SK-N-SH treated with all-trans-retinoic acid at 6 μM for 48 hours (cell line): ENCODE measurements at regions not wholly inside any gene's neighbourhood (a gene's known extent, or its start where the extent isn't known, plus 50 kb on each side); places are given as distances from the start of the nearest gene placed in this dataset.

Experiments
- ATAC-seq: fragments of 200-7000 bp; cut with Tn5 transposase; 3 replicates; pipeline ENCODE4 v1.9.1; 2020; ENCODE audit warnings: mild to moderate bottlenecking, moderate library complexity
- ARNTL ChIP-seq: fragments of 450-650 bp; formaldehyde crosslinking; IDR thresholded peaks from 2 replicates; pipeline ENCODE4 v1.5.0; 2020; ENCODE audit warnings: low read depth, mild to moderate bottlenecking, moderate library complexity, borderline replicate concordance
- BACH2 ChIP-seq: fragments of 250-450 bp; sonication (Bioruptor Pico); IDR thresholded peaks from 2 replicates; pipeline ENCODE4 v1.9.0; 2021; ENCODE audit warnings: mild to moderate bottlenecking, borderline replicate concordance
- CREB5 ChIP-seq: fragments of 250-450 bp; sonication (Bioruptor Pico); IDR thresholded peaks from 2 replicates; pipeline ENCODE4 v1.5.1; 2020; ENCODE audit warnings: low read depth, mild to moderate bottlenecking, moderate library complexity
- CSDC2 ChIP-seq: fragments of 250-450 bp; sonication (Bioruptor Pico); IDR thresholded peaks from 2 replicates; pipeline ENCODE4 v1.5.0; 2020; ENCODE audit warnings: mild to moderate bottlenecking, moderate library complexity
- ESRRG ChIP-seq: fragments of 250-450 bp; sonication (Bioruptor Pico); IDR thresholded peaks from 2 replicates; pipeline ENCODE4 v1.6.1; 2021; ENCODE audit warnings: mild to moderate bottlenecking
- GLIS3 ChIP-seq: fragments of 250-450 bp; sonication (Bioruptor Pico); IDR thresholded peaks from 2 replicates; pipeline ENCODE4 v1.5.0; 2020; ENCODE audit warnings: mild to moderate bottlenecking, moderate library complexity
- OSR1 ChIP-seq: fragments of 250-450 bp; sonication (Bioruptor Pico); IDR thresholded peaks from 2 replicates; pipeline ENCODE4 v1.8.0; 2022; ENCODE audit warnings: moderate library complexity, mild to moderate bottlenecking, inconsistent platforms
- PATZ1 ChIP-seq: fragments of 250-450 bp; sonication (Bioruptor Pico); IDR thresholded peaks from 2 replicates; pipeline ENCODE4 v1.8.0; 2020; ENCODE audit warnings: mild to moderate bottlenecking, moderate library complexity, borderline replicate concordance
- POU6F1 ChIP-seq: fragments of 250-450 bp; sonication (Bioruptor Pico); IDR thresholded peaks from 2 replicates; pipeline ENCODE4 v1.8.0; 2021; ENCODE audit warnings: low read depth, mild to moderate bottlenecking, moderate library complexity, borderline replicate concordance
- PPARA ChIP-seq: fragments of 250-450 bp; sonication (Bioruptor Pico); IDR thresholded peaks from 2 replicates; pipeline ENCODE4 v1.5.0; 2020; ENCODE audit warnings: mild to moderate bottlenecking, borderline replicate concordance
- RARB ChIP-seq: fragments of 250-450 bp; sonication (Bioruptor Pico); IDR thresholded peaks from 2 replicates; pipeline ENCODE4 v1.8.0; 2021; ENCODE audit warnings: mild to moderate bottlenecking, moderate library complexity
- SNAI2 ChIP-seq: fragments of 250-450 bp; sonication (Bioruptor Pico); IDR thresholded peaks from 2 replicates; pipeline ENCODE4 v1.5.0; 2020; ENCODE audit warnings: mild to moderate bottlenecking, moderate library complexity
- TCF4 ChIP-seq: fragments of 250-450 bp; sonication (Bioruptor Pico); IDR thresholded peaks from 2 replicates; pipeline ENCODE4 v1.8.0; 2021; ENCODE audit warnings: mild to moderate bottlenecking, moderate library complexity, borderline replicate concordance
- TOX ChIP-seq: fragments of 250-450 bp; sonication (Bioruptor Pico); IDR thresholded peaks from 2 replicates; pipeline ENCODE4 v1.8.0; 2021; ENCODE audit warnings: mild to moderate bottlenecking, moderate library complexity, borderline replicate concordance
- TSHZ2 ChIP-seq: fragments of 250-450 bp; sonication (Bioruptor Pico); IDR thresholded peaks from 2 replicates; pipeline ENCODE4 v1.5.0; 2020; ENCODE audit warnings: mild to moderate bottlenecking, moderate library complexity
- ZC3H10 ChIP-seq: fragments of 250-450 bp; sonication (Bioruptor Pico); IDR thresholded peaks from 2 replicates; pipeline ENCODE4 v1.5.1; 2021; ENCODE audit warnings: mild to moderate bottlenecking, moderate library complexity
- ZFP30 ChIP-seq: fragments of 450-650 bp; formaldehyde crosslinking; IDR thresholded peaks from 2 replicates; pipeline ENCODE4 v1.5.0; 2022; ENCODE audit warnings: mild to moderate bottlenecking, moderate library complexity
- ZNF565 ChIP-seq: fragments of 450-650 bp; formaldehyde crosslinking; conservative IDR thresholded peaks from 2 replicates; pipeline ENCODE4 v1.5.0; 2020; ENCODE audit warnings: low read depth, mild to moderate bottlenecking, moderate library complexity
- ZNF70 ChIP-seq: fragments of 450-650 bp; formaldehyde crosslinking; IDR thresholded peaks from 2 replicates; pipeline ENCODE4 v1.5.0; 2020; ENCODE audit warnings: mild to moderate bottlenecking, moderate library complexity
- ZNF8 ChIP-seq: fragments of 450-650 bp; formaldehyde crosslinking; IDR thresholded peaks from 2 replicates; pipeline ENCODE4 v1.5.0; 2020; ENCODE audit warnings: mild to moderate bottlenecking, moderate library complexity

- TF ChIP-seq ZC3H10 (CRISPR knock-in tag) (no peak), ZNF70 (CRISPR knock-in tag) (no peak), CREB5 (CRISPR knock-in tag) (no peak), ARNTL (CRISPR knock-in tag) (no peak), ESRRG (no peak), RARB (CRISPR knock-in tag) (no peak), ZFP30 (CRISPR knock-in tag) (no peak), GLIS3 (CRISPR knock-in tag) (no peak), TOX (CRISPR knock-in tag) (no peak), TSHZ2 (CRISPR knock-in tag) (no peak), TCF4 (CRISPR knock-in tag) (no peak), PPARA (CRISPR knock-in tag) (no peak), OSR1 (CRISPR knock-in tag) (no peak), ZNF8 (no peak)
These were observed 563.8 kb downstream of the TDRD15 start for GRCh38 chr2:21687589-21687988.

GRCh38 chr2:21690005-21690404, 566.2 kb downstream of the TDRD15 start:
- ATAC-seq: no peak
- TF ChIP-seq RARB (CRISPR knock-in tag) (no peak), OSR1 (CRISPR knock-in tag) (no peak), ZNF565 (no peak), BACH2 (no peak), ESRRG (no peak), GLIS3 (CRISPR knock-in tag) (no peak), ZFP30 (CRISPR knock-in tag) (no peak), ZNF70 (CRISPR knock-in tag) (no peak), ARNTL (CRISPR knock-in tag) (no peak), POU6F1 (CRISPR knock-in tag) (no peak), TCF4 (CRISPR knock-in tag) (no peak), ZC3H10 (CRISPR knock-in tag) (no peak), SNAI2 (CRISPR knock-in tag) (no peak), TOX (CRISPR knock-in tag) (no peak), PATZ1 (CRISPR knock-in tag) (no peak), CSDC2 (CRISPR knock-in tag) (no peak), PPARA (CRISPR knock-in tag) (no peak)

More at GRCh38 chr2:21687589-21687988, 563.8 kb downstream of the TDRD15 start:
- no peak for ATAC-seq

- TF ChIP-seq TSHZ2 (CRISPR knock-in tag) (no peak), TCF4 (CRISPR knock-in tag) (peak; percentile 48; the same call in 1 of the 2 replicates), BACH2 (no peak)
- TF ChIP-seq, all 23 proteins: peak for 1
These were observed 569.3 kb downstream of the TDRD15 start for GRCh38 chr2:21693081-21693480.

More at GRCh38 chr2:21693081-21693480, 569.3 kb downstream of the TDRD15 start:
- no peak for ATAC-seq
